Spleen (tissue), 11 donors: ENCODE measurements at regions not wholly inside any gene's neighbourhood (a gene's known extent, or its start where the extent isn't known, plus 50 kb on each side); places are given as distances from the start of the nearest gene placed in this dataset.

ENCODE experiments used
- DNase-seq: peaks from one replicate; pipeline ENCODE4 v3.0.0-alpha.2; 2020
- H3K27ac ChIP-seq, 8 donors: fragments of 200-600 bp; sonication (generic) in 7 of 8; 1 replicate in 4 of 8; 2 replicates in 4 of 8; pipeline versions ENCODE4 v1.5.0 to v1.8.0; 2016 to 2021; ENCODE audit warnings: inconsistent platforms in 4 of 8, mild to moderate bottlenecking in 4 of 8, moderate library complexity in 1 of 8
- H3K27me3 ChIP-seq, 7 donors: fragments of 200-600 bp; sonication (generic) in 6 of 7; replicated peaks in 1 of 7; 1 replicate in 4 of 7; 2 replicates in 3 of 7; pipeline versions ENCODE4 v1.5.0 to v1.8.0; 2016 to 2021; ENCODE audit warnings: inconsistent platforms in 3 of 7, mild to moderate bottlenecking in 1 of 7
- H3K36me3 ChIP-seq, 6 donors: fragments of 200-600 bp; sonication (generic) in 5 of 6; 1 replicate in 4 of 6; 2 replicates in 2 of 6; pipeline versions ENCODE4 v1.5.0 to v1.8.0; 2016 to 2021; ENCODE audit warnings: inconsistent platforms in 2 of 6
- H3K4me1 ChIP-seq, 6 donors: fragments of 200-600 bp; sonication (generic) in 5 of 6; 1 replicate in 3 of 6; 2 replicates in 3 of 6; pipeline versions ENCODE4 v1.5.0 to v1.8.0; 2016 to 2021; ENCODE audit warnings: inconsistent platforms in 3 of 6
- H3K4me3 ChIP-seq, 8 donors: fragments of 200-600 bp; sonication (generic) in 7 of 8; 1 replicate in 4 of 8; 2 replicates in 4 of 8; pipeline versions ENCODE4 v1.5.0 to v1.8.0; 2016 to 2021; ENCODE audit warnings: inconsistent platforms in 4 of 8, mild to moderate bottlenecking in 4 of 8, moderate library complexity in 2 of 8
- H3K9me3 ChIP-seq, 8 donors: fragments of 200-600 bp; sonication (generic) in 7 of 8; 1 replicate in 4 of 8; 2 replicates in 4 of 8; pipeline versions ENCODE4 v1.5.0 to v1.8.0; 2016 to 2021; ENCODE audit warnings: inconsistent platforms in 4 of 8
- POLR2A ChIP-seq, 3 donors: fragments of 450-650 bp; IDR thresholded peaks; one replicate each; pipeline ENCODE4 v1.5.1; 2017; ENCODE audit warnings: antibody characterized with exemption in 3 of 3, mild to moderate bottlenecking in 1 of 3
- POLR2AphosphoS5 ChIP-seq, 3 donors: sonication (generic); formaldehyde crosslinking; IDR thresholded peaks; one replicate each; pipeline ENCODE4 v1.5.1; 2017; ENCODE audit warnings: antibody characterized with exemption in 3 of 3
- WGBS, 5 donors: extraction: QIAGEN DNeasy Blood & Tissue Kit in 3 of 5; methylation state at CpG; one replicate each; pipeline versions ENCODE4 v1.1.5 to v1.1.7; 2013 to 2018; 5-methylcytosine and 5-hydroxymethylcytosine counted together
- intact Hi-C: fragments of 100-400 bp; cut with DNase I; formaldehyde crosslinking; loops from one replicate; pipeline ENCODE4 v1.15.0; 2023; ENCODE audit warnings: low total_unique reads
- TF ChIP-seq, protein P1 (sequence below), 11 experiments: fragments of 200-600 bp in 7 of 11; fragments of 450-650 bp in 4 of 11; sonication (generic) in 4 of 11; IDR thresholded peaks in 8 of 11; conservative IDR thresholded peaks in 3 of 11; 1 replicate in 7 of 11; 2 replicates in 4 of 11; pipeline versions ENCODE4 v1.4.0 to v1.8.0; 2016 to 2021; ENCODE audit warnings: antibody characterized with exemption in 11 of 11, inconsistent platforms in 4 of 11, mild to moderate bottlenecking in 1 of 11
- donor health status: healthy with polysubstance abuse.
- donor health status: DM: no; HTN: no; CAD: no; lungs with moderate emphysema.
- donor health status: DM: no; HTN: no; CAD: no.
- donor health status: Bipolar disorder and iron deficiency.
- donor health status: healthy.
- donor health status: DM: no; HTN: no; CAD: no.
- donor health status: DM: yes; HTN: yes; CAD: no.

DNA sequence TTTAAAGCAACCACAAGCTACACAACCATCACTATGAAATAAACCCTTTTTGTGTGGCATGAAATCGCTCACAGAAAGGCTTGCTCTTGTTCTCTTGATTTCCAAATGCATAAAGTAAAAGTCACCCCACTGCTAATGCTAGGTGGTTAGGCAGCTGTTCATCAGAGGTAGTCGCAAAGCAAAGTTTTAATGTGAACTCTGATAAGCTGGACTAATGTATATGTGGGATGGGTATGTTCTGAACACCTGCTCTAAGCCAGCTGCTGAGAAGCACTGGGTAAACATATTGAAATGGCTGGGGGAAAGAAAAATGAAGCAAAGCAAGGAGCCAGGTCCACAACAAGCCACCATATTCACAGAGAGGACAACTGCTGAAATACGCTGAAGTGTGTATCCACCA is 142.3 kb downstream of the KLF12 start:
- 84 to 90% (median 88%) methylated on average over 3 of the region's 3 CpGs for WGBS, 5 donors
- peaks cover 0 to 6% (median 0%) of the 10 kb centered on the region in 8 donors for H3K9me3 ChIP-seq
- H3K27ac ChIP-seq: peak overlapping the region in 2 of 8 donors; percentile 9 to 13
- DNase-seq: no peak
- TF ChIP-seq POLR2AphosphoS5 (IDR thresholded peaks at IDR 0.05) (no peak), POLR2A (IDR thresholded peaks at IDR 0.05) (no peak)
- TF ChIP-seq, protein P1, sequence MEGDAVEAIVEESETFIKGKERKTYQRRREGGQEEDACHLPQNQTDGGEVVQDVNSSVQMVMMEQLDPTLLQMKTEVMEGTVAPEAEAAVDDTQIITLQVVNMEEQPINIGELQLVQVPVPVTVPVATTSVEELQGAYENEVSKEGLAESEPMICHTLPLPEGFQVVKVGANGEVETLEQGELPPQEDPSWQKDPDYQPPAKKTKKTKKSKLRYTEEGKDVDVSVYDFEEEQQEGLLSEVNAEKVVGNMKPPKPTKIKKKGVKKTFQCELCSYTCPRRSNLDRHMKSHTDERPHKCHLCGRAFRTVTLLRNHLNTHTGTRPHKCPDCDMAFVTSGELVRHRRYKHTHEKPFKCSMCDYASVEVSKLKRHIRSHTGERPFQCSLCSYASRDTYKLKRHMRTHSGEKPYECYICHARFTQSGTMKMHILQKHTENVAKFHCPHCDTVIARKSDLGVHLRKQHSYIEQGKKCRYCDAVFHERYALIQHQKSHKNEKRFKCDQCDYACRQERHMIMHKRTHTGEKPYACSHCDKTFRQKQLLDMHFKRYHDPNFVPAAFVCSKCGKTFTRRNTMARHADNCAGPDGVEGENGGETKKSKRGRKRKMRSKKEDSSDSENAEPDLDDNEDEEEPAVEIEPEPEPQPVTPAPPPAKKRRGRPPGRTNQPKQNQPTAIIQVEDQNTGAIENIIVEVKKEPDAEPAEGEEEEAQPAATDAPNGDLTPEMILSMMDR (IDR thresholded peaks at IDR 0.05 in 8 of 11, conservative IDR thresholded peaks at IDR 0.05 in 3 of 11): no peak
- intact Hi-C loops: no loop called here
- H3K27me3 ChIP-seq: no peaks in the 10 kb centered on the region
- peaks cover 0 to 20% (median 0%) of the 10 kb centered on the region in 6 donors for H3K36me3 ChIP-seq
- H3K4me3 ChIP-seq: no peak overlapping the region
- peaks cover 0 to 47% (median 4%) of the 10 kb centered on the region in 6 donors for H3K4me1 ChIP-seq

DNA sequence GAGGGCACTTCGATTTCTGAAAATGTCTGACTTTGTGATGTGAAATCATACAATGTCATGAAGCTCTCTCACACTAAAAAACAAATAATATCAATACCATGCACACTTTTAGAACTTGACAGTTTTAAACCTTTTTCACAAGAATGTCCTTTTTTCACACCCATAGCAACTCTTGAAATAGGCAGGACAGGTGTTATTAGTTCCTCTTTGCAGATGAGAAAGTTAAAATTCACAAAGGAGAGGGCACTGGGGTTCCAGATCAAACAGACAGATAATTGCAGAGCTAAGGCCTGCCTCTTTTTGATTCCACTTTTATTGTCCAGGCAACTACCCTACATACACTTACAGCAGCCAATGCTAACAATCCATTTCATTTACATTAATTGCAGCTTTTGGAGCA is 142.8 kb downstream of the KLF12 start:
- Histone ChIP-seq H3K4me3 (no peak overlapping the region), H3K4me1 (peaks cover 0 to 51% (median 4%) of the 10 kb centered on the region in 6 donors), H3K9me3 (peaks cover 0 to 6% (median 0%) of the 10 kb centered on the region in 8 donors), H3K36me3 (peaks cover 0 to 20% (median 0%) of the 10 kb centered on the region in 6 donors), H3K27me3 (no peaks in the 10 kb centered on the region), H3K27ac (peak overlapping the region in 2 of 8 donors; percentile 9 to 13)
- no peak for DNase-seq
- 79 to 92% (median 84%) methylated on average over 1 of the region's 1 CpG for WGBS, 5 donors
- TF ChIP-seq, protein P1 (IDR thresholded peaks at IDR 0.05 in 8 of 11, conservative IDR thresholded peaks at IDR 0.05 in 3 of 11): no peak
- TF ChIP-seq POLR2A (IDR thresholded peaks at IDR 0.05) (no peak), POLR2AphosphoS5 (IDR thresholded peaks at IDR 0.05) (no peak)
- intact Hi-C loops: no loop called here

DNA sequence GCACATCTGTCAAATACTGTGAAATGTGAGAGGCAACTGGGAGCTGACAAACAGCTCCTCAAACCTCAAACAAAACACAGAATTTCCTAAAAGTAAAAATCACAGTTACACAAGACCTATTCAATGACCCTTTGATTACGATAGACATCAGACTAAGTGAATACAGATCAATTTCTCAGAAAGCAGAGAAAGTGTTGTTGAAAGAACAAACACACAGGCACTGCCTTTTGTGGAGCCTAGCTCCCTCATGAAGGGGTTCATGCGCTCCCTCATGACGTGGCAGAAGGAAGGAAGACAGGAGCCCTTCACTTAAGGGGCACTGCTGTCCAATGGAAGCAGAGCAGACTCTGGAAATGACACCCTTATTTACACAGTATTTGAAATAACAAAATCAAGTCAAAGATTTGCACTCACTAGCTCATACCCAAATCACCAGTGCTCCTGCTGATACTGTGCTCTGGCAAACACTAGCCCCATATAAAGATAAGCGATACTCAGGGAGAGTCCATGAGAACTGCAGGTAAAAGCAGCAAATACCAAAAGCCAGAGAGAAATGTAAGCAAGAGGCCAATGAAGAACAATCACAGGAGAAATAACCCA is 144.9 kb downstream of the KLF12 start:
- intact Hi-C loops: no loop called here
- Histone ChIP-seq H3K9me3 (peaks cover 0 to 6% (median 0%) of the 10 kb centered on the region in 8 donors), H3K4me3 (no peak overlapping the region), H3K36me3 (peaks cover 0 to 26% (median 2%) of the 10 kb centered on the region in 6 donors), H3K4me1 (peaks cover 0 to 66% (median 4%) of the 10 kb centered on the region in 6 donors), H3K27me3 (no peaks in the 10 kb centered on the region), H3K27ac (no peak overlapping the region)
- TF ChIP-seq, protein P1 (IDR thresholded peaks at IDR 0.05 in 8 of 11, conservative IDR thresholded peaks at IDR 0.05 in 3 of 11): no peak
- TF ChIP-seq POLR2AphosphoS5 (IDR thresholded peaks at IDR 0.05) (no peak), POLR2A (IDR thresholded peaks at IDR 0.05) (no peak)
- DNase-seq: no peak
- 89 to 93% (median 91%) methylated on average over 4 of the region's 4 CpGs for WGBS, 5 donors

DNA sequence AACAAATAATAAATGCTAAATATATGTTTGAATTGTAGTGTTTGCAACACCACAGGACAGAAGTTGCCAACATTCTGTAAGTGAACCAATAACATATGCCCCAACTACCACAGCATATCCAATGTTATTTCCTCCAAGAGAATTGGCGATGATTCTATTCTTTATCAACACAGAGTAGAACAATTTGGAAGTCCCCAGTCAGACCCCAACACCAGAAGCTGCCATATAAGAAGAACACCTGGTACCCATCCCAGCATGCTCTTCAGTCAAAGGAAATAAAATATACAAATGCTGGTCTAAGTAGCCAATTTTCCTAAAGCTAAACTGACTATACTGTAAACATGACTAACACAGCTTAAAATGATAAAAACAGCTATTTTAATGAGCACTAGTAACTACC is 145.7 kb downstream of the KLF12 start:
- peaks cover 0 to 66% (median 4%) of the 10 kb centered on the region in 6 donors for H3K4me1 ChIP-seq
- peaks cover 0 to 6% (median 0%) of the 10 kb centered on the region in 8 donors for H3K9me3 ChIP-seq
- intact Hi-C loops: no loop called here
- H3K27me3 ChIP-seq: no peaks in the 10 kb centered on the region
- no peak overlapping the region for H3K27ac ChIP-seq
- no peak overlapping the region for H3K4me3 ChIP-seq
- peaks cover 0 to 21% (median 0%) of the 10 kb centered on the region in 6 donors for H3K36me3 ChIP-seq
- DNase-seq: no peak
- WGBS, 5 donors: 88 to 92% (median 90%) methylated on average over 1 of the region's 1 CpG
- TF ChIP-seq, protein P1 (IDR thresholded peaks at IDR 0.05 in 8 of 11, conservative IDR thresholded peaks at IDR 0.05 in 3 of 11): no peak
- TF ChIP-seq POLR2AphosphoS5 (IDR thresholded peaks at IDR 0.05): no peak
- no peak for TF ChIP-seq POLR2A (IDR thresholded peaks at IDR 0.05)
